Activated T-helper 17 cell treated with anti-CD3 and anti-CD28 coated beads, Interleukin-2, amount 50 U/mL, for 72 hours (primary cell): ENCODE measurements at regions not wholly inside any gene's neighbourhood (a gene's known extent, or its start where the extent isn't known, plus 50 kb on each side); places are given as distances from the start of the nearest gene placed in this dataset.

Experiments used
- ATAC-seq: fragments of 150-1000 bp; cut with Tn5 transposase; replicated peaks from 2 replicates; pipeline ENCODE4 v1.10.0; 2021; ENCODE audit warnings: mild to moderate bottlenecking, moderate library complexity
- H3K27ac Mint-ChIP-seq: one replicate; pipeline ENCODE4 v1.8.0; 2022; ENCODE audit warnings: mixed read lengths
- H3K27me3 Mint-ChIP-seq: one replicate; pipeline ENCODE4 v1.8.0; 2022; ENCODE audit warnings: mixed read lengths
- H3K36me3 Mint-ChIP-seq: one replicate; pipeline ENCODE4 v1.8.0; 2022; ENCODE audit warnings: low read depth, mild to moderate bottlenecking, mixed read lengths
- H3K4me1 Mint-ChIP-seq: one replicate; pipeline ENCODE4 v1.8.0; 2022; ENCODE audit warnings: mixed read lengths
- H3K4me3 Mint-ChIP-seq: one replicate; pipeline ENCODE4 v1.8.0; 2022; ENCODE audit warnings: mild to moderate bottlenecking, mixed read lengths
- H3K9me3 Mint-ChIP-seq: one replicate; pipeline ENCODE4 v1.8.0; 2022; ENCODE audit warnings: mixed read lengths

DNA sequence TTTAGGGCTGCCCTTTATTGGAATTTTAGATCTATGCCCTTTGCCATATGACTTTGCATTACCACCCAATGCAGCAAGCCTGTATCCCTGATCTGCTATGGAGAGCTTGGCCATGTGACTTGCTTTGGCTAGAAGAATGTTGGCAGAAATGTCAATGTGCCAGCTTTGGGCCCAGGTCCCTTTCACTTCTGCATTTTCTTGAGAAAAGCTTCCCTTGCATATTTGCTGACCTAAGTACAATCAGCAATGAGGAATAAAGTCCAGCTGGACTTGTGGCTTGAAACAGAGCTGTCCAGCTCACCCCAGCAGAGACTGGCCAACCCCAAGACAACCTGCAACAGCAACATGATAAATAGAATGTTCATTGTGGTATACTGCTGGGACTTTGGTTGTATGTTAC is 135.9 kb downstream of the PAH start:
- peaks cover 3% of the 10 kb centered on the region for H3K9me3 Mint-ChIP-seq
- no peak for ATAC-seq
- H3K27ac Mint-ChIP-seq, result no peak overlapping the region
- no peaks in the 10 kb centered on the region for H3K36me3 Mint-ChIP-seq
- no peaks in the 10 kb centered on the region for H3K4me1 Mint-ChIP-seq
- no peak overlapping the region for H3K4me3 Mint-ChIP-seq
- H3K27me3 Mint-ChIP-seq, result no peaks in the 10 kb centered on the region

DNA sequence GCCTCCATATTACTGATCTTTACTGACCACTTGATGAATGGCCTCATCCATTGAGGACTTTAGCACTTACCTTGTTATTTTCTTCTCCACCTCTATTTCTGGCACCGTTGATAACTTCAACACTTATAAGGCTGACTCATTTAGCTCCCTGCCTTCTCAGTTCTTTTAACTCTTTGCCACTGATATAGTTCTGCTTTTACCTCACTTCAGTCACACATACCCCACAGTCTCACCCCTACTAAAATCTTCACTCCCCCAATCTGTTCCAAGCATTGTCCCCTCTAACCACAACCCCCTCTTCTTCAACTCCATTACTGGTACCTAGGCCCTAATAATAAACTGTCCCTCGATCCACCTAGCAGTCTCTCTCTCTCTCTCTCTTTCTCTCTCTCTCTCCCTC is 141.0 kb downstream of the PAH start:
- H3K36me3 Mint-ChIP-seq, result no peaks in the 10 kb centered on the region
- ATAC-seq, result no peak
- H3K4me3 Mint-ChIP-seq, result no peak overlapping the region
- no peaks in the 10 kb centered on the region for H3K4me1 Mint-ChIP-seq
- no peak overlapping the region for H3K27ac Mint-ChIP-seq
- peaks cover 4% of the 10 kb centered on the region for H3K27me3 Mint-ChIP-seq
- no peaks in the 10 kb centered on the region for H3K9me3 Mint-ChIP-seq

DNA sequence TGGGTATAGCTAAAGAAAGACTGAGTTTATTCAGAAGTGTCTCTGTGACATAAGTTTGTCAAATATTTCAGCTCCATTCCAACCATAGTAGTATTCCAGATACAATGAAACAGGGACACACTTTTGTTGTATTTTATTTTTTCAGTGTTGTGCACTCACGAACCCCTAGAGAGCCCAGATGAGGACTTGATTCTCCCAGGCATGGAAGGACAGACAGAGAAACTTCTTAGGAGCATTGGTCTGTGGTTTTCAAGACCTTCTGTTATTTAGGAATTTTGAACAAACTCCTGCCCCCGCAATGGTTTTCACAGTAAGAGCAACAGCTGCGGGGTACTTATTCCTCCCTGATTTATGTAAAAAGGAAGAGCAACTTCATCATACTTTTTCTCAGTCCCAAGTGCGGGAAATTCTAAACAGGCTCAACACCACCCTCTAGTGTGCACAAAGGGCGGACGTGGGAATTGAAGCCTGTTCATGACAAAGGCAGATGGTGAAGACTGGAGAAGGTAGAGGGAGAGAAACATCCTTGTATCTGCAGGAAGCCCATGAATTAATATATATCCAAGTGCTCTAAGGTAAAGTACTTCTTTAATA is 147.6 kb downstream of the PAH start:
- peaks cover 4% of the 10 kb centered on the region for H3K27me3 Mint-ChIP-seq
- no peaks in the 10 kb centered on the region for H3K36me3 Mint-ChIP-seq
- H3K4me3 Mint-ChIP-seq, result no peak overlapping the region

GRCh38 chr12:102766961-102767360 is 150.1 kb downstream of the PAH start:
- no peak for ATAC-seq
- no peak overlapping the region for H3K4me3 Mint-ChIP-seq
- H3K27ac Mint-ChIP-seq, result no peak overlapping the region
- peaks cover 4% of the 10 kb centered on the region for H3K27me3 Mint-ChIP-seq
- H3K4me1 Mint-ChIP-seq, result no peaks in the 10 kb centered on the region
- no peaks in the 10 kb centered on the region for H3K36me3 Mint-ChIP-seq
- peaks cover 3% of the 10 kb centered on the region for H3K9me3 Mint-ChIP-seq

More for the DNA sequence above, 147.6 kb downstream of the PAH start:
- peak; percentile 26 for ATAC-seq
- H3K4me1 Mint-ChIP-seq, result no peaks in the 10 kb centered on the region
- H3K9me3 Mint-ChIP-seq, result no peaks in the 10 kb centered on the region
- no peak overlapping the region for H3K27ac Mint-ChIP-seq

DNA sequence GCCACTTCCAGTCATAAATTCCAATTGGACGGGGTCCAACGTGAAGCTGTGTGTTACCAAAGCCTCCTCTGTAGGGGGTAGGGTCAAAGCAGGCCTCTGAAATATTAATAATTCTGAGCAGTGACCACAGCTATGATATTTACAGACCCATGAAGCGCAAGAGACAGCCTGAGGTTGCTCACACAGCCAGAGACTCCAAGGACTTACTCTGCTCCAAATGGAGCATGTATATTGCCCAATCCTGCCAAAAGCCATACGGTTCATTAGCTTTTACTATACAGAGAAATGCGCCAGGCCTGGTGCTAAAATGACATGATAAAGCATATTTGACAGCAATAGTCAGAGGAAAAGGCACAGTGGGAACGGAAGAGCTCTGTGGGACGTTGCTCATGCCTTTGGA is 151.3 kb downstream of the PAH start:
- Mint-ChIP-seq H3K36me3 (no peaks in the 10 kb centered on the region), H3K9me3 (peaks cover 3% of the 10 kb centered on the region), H3K4me3 (no peak overlapping the region), H3K27me3 (peaks cover 4% of the 10 kb centered on the region), H3K4me1 (no peaks in the 10 kb centered on the region), H3K27ac (no peak overlapping the region)
- no peak for ATAC-seq

- no peaks in the 10 kb centered on the region for H3K27me3 Mint-ChIP-seq
- H3K4me1 Mint-ChIP-seq, result no peaks in the 10 kb centered on the region
- no peaks in the 10 kb centered on the region for H3K36me3 Mint-ChIP-seq
- ATAC-seq, result no peak
- no peak overlapping the region for H3K4me3 Mint-ChIP-seq
- H3K9me3 Mint-ChIP-seq, result peaks cover 6% of the 10 kb centered on the region
- no peak overlapping the region for H3K27ac Mint-ChIP-seq
Observed at GRCh38 chr12:102763471-102763870, 153.6 kb downstream of the PAH start.

DNA sequence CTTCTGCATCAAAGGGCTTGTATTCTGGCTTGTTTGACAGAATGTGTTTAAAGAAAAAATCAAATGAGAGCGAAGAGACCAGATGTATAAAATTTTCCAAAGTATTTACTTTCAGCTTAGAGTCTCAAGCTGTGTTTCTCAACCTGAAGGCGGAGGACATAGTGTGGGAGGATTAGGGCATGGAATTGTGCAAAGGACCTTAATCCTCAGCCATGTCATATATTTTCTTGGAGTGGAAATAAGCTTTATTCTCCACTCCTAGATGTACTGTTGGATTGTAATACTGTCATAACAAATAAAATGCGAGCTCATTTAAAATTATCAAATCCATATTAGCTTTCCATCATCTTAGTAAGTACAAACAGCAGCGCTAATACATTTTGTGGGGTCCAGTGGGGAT is 154.0 kb downstream of the PAH start:
- Mint-ChIP-seq H3K27me3 (no peaks in the 10 kb centered on the region), H3K27ac (no peak overlapping the region), H3K4me1 (no peaks in the 10 kb centered on the region), H3K9me3 (peaks cover 6% of the 10 kb centered on the region), H3K4me3 (no peak overlapping the region), H3K36me3 (no peaks in the 10 kb centered on the region)
- ATAC-seq, result no peak

- Mint-ChIP-seq H3K27me3 (peaks cover 3% of the 10 kb centered on the region), H3K9me3 (peaks cover 6% of the 10 kb centered on the region), H3K27ac (no peak overlapping the region), H3K4me3 (no peak overlapping the region), H3K36me3 (no peaks in the 10 kb centered on the region), H3K4me1 (no peaks in the 10 kb centered on the region)
- no peak for ATAC-seq
Observed at GRCh38 chr12:102760322-102760721, 156.7 kb downstream of the PAH start.

DNA sequence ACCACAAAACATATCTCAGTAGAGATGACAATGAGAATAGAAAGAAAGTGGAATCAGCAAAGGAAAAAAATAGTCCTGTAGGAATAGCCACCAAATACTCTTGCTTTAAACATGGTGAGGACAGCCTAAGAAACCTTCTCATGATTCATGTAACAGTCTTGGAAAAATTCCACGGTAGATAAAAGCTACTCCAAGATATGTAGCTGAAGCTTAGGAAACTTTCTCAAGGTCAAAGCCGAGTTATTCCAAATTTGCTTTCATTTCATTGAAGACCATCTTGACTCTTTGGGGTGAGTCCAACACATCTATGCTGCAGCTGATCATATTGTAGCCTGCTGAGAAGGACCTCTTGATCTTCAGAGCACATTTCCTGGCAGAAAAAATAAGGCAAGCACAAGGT is 157.6 kb downstream of the PAH start:
- Mint-ChIP-seq H3K36me3 (no peaks in the 10 kb centered on the region), H3K9me3 (peaks cover 6% of the 10 kb centered on the region), H3K4me3 (no peak overlapping the region), H3K27ac (no peak overlapping the region), H3K27me3 (peaks cover 3% of the 10 kb centered on the region), H3K4me1 (no peaks in the 10 kb centered on the region)
- ATAC-seq, result no peak

DNA sequence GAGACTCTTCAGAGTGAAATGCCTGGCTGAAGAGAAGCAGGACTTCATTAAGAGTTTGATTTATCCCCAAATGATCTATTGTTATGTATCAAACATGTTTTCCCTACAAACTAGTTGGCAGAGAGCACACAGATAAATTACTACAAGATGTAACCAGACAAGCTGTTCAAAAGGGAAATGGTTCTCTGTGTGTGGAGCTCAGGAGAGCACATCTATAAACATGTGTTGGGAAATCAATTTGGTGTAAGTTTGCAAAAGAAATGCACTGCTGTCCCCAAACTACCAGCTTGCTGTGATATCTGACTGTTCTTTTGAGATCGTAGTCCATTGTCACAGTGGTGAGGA is 159.2 kb downstream of the PAH start:
- H3K4me3 Mint-ChIP-seq, result no peak overlapping the region
- H3K4me1 Mint-ChIP-seq, result no peaks in the 10 kb centered on the region
- H3K27ac Mint-ChIP-seq, result no peak overlapping the region
- no peak for ATAC-seq
- H3K36me3 Mint-ChIP-seq, result no peaks in the 10 kb centered on the region
- peaks cover 3% of the 10 kb centered on the region for H3K9me3 Mint-ChIP-seq
- H3K27me3 Mint-ChIP-seq, result peaks cover 3% of the 10 kb centered on the region

GRCh38 chr12:102757154-102757881 is 159.7 kb downstream of the PAH start:
- H3K27ac Mint-ChIP-seq, result no peak overlapping the region
- peaks cover 3% of the 10 kb centered on the region for H3K9me3 Mint-ChIP-seq
- no peak for ATAC-seq
- no peaks in the 10 kb centered on the region for H3K36me3 Mint-ChIP-seq
- H3K4me3 Mint-ChIP-seq, result no peak overlapping the region
- peaks cover 3% of the 10 kb centered on the region for H3K27me3 Mint-ChIP-seq
- H3K4me1 Mint-ChIP-seq, result no peaks in the 10 kb centered on the region

DNA sequence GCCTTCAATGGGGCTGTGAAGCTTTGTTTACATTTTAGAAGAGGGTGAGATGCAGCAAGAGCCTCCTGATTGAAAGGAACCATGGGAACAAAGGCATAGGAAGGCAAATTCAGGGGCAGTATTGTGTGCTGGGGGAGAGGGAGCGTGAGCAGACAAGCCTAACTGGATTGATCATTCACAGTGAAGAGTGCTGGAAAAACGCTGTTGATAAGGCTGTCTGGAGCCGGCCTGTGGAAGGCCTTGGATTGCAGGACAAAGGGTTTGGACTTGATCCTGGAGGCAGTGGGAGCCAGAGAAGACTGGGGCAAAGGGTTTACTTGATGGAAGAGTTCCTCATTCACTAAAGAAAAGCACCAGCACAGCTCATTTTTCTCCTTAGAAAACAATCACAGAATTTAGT is 160.5 kb downstream of the PAH start:
- peaks cover 3% of the 10 kb centered on the region for H3K27me3 Mint-ChIP-seq
- no peak for ATAC-seq
- H3K9me3 Mint-ChIP-seq, result peaks cover 3% of the 10 kb centered on the region
- H3K4me1 Mint-ChIP-seq, result no peaks in the 10 kb centered on the region
- H3K4me3 Mint-ChIP-seq, result no peak overlapping the region
- H3K27ac Mint-ChIP-seq, result no peak overlapping the region
- H3K36me3 Mint-ChIP-seq, result no peaks in the 10 kb centered on the region

GRCh38 chr12:102755266-102755665 is 161.8 kb downstream of the PAH start:
- Mint-ChIP-seq H3K4me1 (no peaks in the 10 kb centered on the region), H3K36me3 (no peaks in the 10 kb centered on the region)

GRCh38 chr12:102753802-102754201 is 163.2 kb downstream of the PAH start:
- peaks cover 3% of the 10 kb centered on the region for H3K27me3 Mint-ChIP-seq
- H3K4me3 Mint-ChIP-seq, result no peak overlapping the region
- no peaks in the 10 kb centered on the region for H3K9me3 Mint-ChIP-seq
- no peak for ATAC-seq
- no peaks in the 10 kb centered on the region for H3K36me3 Mint-ChIP-seq
- no peaks in the 10 kb centered on the region for H3K4me1 Mint-ChIP-seq
- no peak overlapping the region for H3K27ac Mint-ChIP-seq

More at GRCh38 chr12:102755266-102755665, 161.8 kb downstream of the PAH start:
- Mint-ChIP-seq H3K27me3 (peaks cover 3% of the 10 kb centered on the region), H3K9me3 (no peaks in the 10 kb centered on the region), H3K4me3 (no peak overlapping the region), H3K27ac (no peak overlapping the region)
- no peak for ATAC-seq

- no peak overlapping the region for H3K27ac Mint-ChIP-seq
- H3K4me3 Mint-ChIP-seq, result no peak overlapping the region
- no peak for ATAC-seq
- H3K27me3 Mint-ChIP-seq, result no peaks in the 10 kb centered on the region
- no peaks in the 10 kb centered on the region for H3K36me3 Mint-ChIP-seq
- H3K4me1 Mint-ChIP-seq, result no peaks in the 10 kb centered on the region
- no peaks in the 10 kb centered on the region for H3K9me3 Mint-ChIP-seq
Observed at GRCh38 chr12:102748704-102749103, 168.3 kb downstream of the PAH start.
